RWPE2 (cell line): ENCODE measurements at regions not wholly inside any gene's neighbourhood (a gene's known extent, or its start where the extent isn't known, plus 50 kb on each side); places are given as distances from the start of the nearest gene placed in this dataset.

ENCODE experiments used
- ATAC-seq: fragments of 200-7000 bp; cut with Tn5 transposase; 3 replicates; pipeline ENCODE4 v1.9.1; 2021; ENCODE audit warnings: low read depth
- DNase-seq: peaks from one replicate; pipeline ENCODE4 v3.0.0-alpha.2; 2020; ENCODE audit warnings: low spot score
- H3K27ac ChIP-seq: fragments of 450-650 bp; 2 replicates; pipeline ENCODE4 v1.5.1; 2017; ENCODE audit warnings: mild to moderate bottlenecking; ENCODE audit not compliant: poor library complexity, severe bottlenecking
- H3K27me3 ChIP-seq: fragments of 250-450 bp; sonication (Bioruptor Pico); 2 replicates; pipeline ENCODE4 v1.5.1; 2021; ENCODE audit warnings: mild to moderate bottlenecking, moderate library complexity; ENCODE audit not compliant: insufficient read depth, poor library complexity, severe bottlenecking
- H3K36me3 ChIP-seq: fragments of 250-450 bp; sonication (Bioruptor Pico); 2 replicates; pipeline ENCODE4 v1.5.1; 2020; ENCODE audit warnings: low read depth, mild to moderate bottlenecking, moderate library complexity
- H3K4me1 ChIP-seq: fragments of 250-450 bp; sonication (Bioruptor Pico); 2 replicates; pipeline ENCODE4 v1.5.1; 2021; ENCODE audit warnings: mild to moderate bottlenecking, moderate library complexity; ENCODE audit not compliant: insufficient read depth, poor library complexity, severe bottlenecking
- H3K4me3 ChIP-seq: fragments of 250-450 bp; sonication (Bioruptor Pico); 2 replicates; pipeline ENCODE4 v1.5.1; 2021; ENCODE audit warnings: mild to moderate bottlenecking, moderate library complexity; ENCODE audit not compliant: severe bottlenecking
- H3K9me3 ChIP-seq: fragments of 250-450 bp; sonication (Bioruptor Pico); 2 replicates; pipeline ENCODE4 v1.5.1; 2021; ENCODE audit warnings: mild to moderate bottlenecking, moderate library complexity; ENCODE audit not compliant: severe bottlenecking
- TF ChIP-seq, protein P1 (sequence below): fragments of 450-650 bp; IDR thresholded peaks from one replicate; pipeline ENCODE4 v1.5.1; 2017; ENCODE audit warnings: mild to moderate bottlenecking, moderate library complexity; ENCODE audit not compliant: poor library complexity, severe bottlenecking

DNA sequence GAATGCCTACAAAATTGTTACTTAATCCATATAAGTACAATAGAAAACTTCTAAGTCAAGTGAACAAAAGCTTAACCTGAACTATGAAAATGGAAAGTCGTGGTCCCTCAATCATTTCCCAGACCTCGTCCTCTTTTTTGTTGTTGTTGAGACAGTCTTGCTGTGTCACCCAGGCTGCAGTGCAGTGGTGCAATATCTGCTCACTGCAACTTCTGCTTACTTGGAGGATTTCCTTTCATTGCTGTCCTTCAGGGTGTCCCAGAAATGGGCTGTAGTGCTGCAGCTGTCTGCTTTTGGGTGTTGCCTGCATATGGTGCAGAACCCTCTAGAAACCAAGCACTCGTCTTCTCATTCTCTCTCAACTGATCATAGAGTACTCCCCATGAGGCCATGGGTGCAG, 75.0 kb upstream of the IL2 start:
- Histone ChIP-seq H3K9me3 (no peaks in the 10 kb centered on the region), H3K27ac (no peak overlapping the region), H3K4me1 (no peaks in the 10 kb centered on the region), H3K36me3 (no peaks in the 10 kb centered on the region), H3K27me3 (no peaks in the 10 kb centered on the region), H3K4me3 (no peak overlapping the region)
- ATAC-seq, result no peak
- no peak for DNase-seq
- TF ChIP-seq, protein P1, sequence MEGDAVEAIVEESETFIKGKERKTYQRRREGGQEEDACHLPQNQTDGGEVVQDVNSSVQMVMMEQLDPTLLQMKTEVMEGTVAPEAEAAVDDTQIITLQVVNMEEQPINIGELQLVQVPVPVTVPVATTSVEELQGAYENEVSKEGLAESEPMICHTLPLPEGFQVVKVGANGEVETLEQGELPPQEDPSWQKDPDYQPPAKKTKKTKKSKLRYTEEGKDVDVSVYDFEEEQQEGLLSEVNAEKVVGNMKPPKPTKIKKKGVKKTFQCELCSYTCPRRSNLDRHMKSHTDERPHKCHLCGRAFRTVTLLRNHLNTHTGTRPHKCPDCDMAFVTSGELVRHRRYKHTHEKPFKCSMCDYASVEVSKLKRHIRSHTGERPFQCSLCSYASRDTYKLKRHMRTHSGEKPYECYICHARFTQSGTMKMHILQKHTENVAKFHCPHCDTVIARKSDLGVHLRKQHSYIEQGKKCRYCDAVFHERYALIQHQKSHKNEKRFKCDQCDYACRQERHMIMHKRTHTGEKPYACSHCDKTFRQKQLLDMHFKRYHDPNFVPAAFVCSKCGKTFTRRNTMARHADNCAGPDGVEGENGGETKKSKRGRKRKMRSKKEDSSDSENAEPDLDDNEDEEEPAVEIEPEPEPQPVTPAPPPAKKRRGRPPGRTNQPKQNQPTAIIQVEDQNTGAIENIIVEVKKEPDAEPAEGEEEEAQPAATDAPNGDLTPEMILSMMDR, result no peak

DNA sequence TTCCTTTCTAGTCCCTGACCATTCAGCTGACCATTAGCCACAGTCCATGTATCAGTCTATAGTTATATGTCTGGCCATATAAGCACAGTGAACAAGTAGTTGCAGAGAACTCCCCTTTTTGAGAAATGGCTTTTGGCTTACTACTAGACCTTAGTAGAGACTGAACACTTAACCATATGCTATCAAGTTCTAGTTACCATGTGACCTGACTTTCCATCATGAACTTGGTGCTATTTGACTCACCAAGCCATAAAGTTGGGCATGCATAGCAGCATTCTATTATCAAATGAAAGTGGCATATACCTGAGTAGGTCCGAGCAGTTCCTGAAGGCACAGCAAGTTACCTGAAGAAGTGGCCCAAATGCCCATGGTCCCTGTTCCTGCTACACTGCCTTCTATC, 74.5 kb upstream of the IL2 start:
- H3K4me1 ChIP-seq, result no peaks in the 10 kb centered on the region
- no peaks in the 10 kb centered on the region for H3K36me3 ChIP-seq
- TF ChIP-seq, protein P1, result no peak
- no peak overlapping the region for H3K27ac ChIP-seq
- no peaks in the 10 kb centered on the region for H3K9me3 ChIP-seq
- no peak overlapping the region for H3K4me3 ChIP-seq
- DNase-seq (no peak), ATAC-seq (no peak)
- H3K27me3 ChIP-seq, result no peaks in the 10 kb centered on the region

- DNase-seq (no peak), ATAC-seq (no peak)
- Histone ChIP-seq H3K27ac (no peak overlapping the region), H3K36me3 (no peaks in the 10 kb centered on the region), H3K9me3 (no peaks in the 10 kb centered on the region), H3K27me3 (no peaks in the 10 kb centered on the region), H3K4me3 (no peak overlapping the region), H3K4me1 (no peaks in the 10 kb centered on the region)
- TF ChIP-seq, protein P1, result no peak
These were observed 72.4 kb upstream of the IL2 start for GRCh38 chr4:122528879-122529278.

- Histone ChIP-seq H3K4me1 (no peaks in the 10 kb centered on the region), H3K4me3 (no peak overlapping the region), H3K27me3 (no peaks in the 10 kb centered on the region), H3K36me3 (no peaks in the 10 kb centered on the region), H3K27ac (no peak overlapping the region), H3K9me3 (no peaks in the 10 kb centered on the region)
- DNase-seq (no peak), ATAC-seq (no peak)
- TF ChIP-seq, protein P1, result no peak
These were observed 69.3 kb upstream of the IL2 start for GRCh38 chr4:122525865-122526264.

- Histone ChIP-seq H3K9me3 (no peaks in the 10 kb centered on the region), H3K36me3 (no peaks in the 10 kb centered on the region), H3K27ac (no peak overlapping the region), H3K27me3 (no peaks in the 10 kb centered on the region), H3K4me1 (no peaks in the 10 kb centered on the region), H3K4me3 (no peak overlapping the region)
- DNase-seq (no peak), ATAC-seq (no peak)
- TF ChIP-seq, protein P1, result no peak
These were observed 67.7 kb upstream of the IL2 start for GRCh38 chr4:122524176-122524575.
